DOHH2 (cell line): ENCODE measurements at regions not wholly inside any gene's neighbourhood (a gene's known extent, or its start where the extent isn't known, plus 50 kb on each side); places are given as distances from the start of the nearest gene placed in this dataset.

Experiments used
- CTCF ChIP-seq: fragments of 200-600 bp; sonication (generic); IDR thresholded peaks from one replicate; pipeline ENCODE4 v1.5.1; 2014; ENCODE audit warnings: antibody characterized with exemption, mild to moderate bottlenecking, low read depth, low read length; ENCODE audit not compliant: poor library complexity, severe bottlenecking
- EZH2phosphoT487 ChIP-seq: fragments of 200-600 bp; sonication (generic); IDR thresholded peaks from 2 replicates; pipeline ENCODE4 v1.6.1; 2017; ENCODE audit warnings: borderline replicate concordance, mild to moderate bottlenecking, antibody characterized with exemption, low read length, moderate library complexity, mixed read lengths

GRCh38 chr6:137740091-137740755 is 126.8 kb upstream of the TNFAIP3 start:
- TF ChIP-seq CTCF (no peak), EZH2phosphoT487 (no peak)
